Skeletal muscle satellite cell (primary cell): ENCODE measurements at regions not wholly inside any gene's neighbourhood (a gene's known extent, or its start where the extent isn't known, plus 50 kb on each side); places are given as distances from the start of the nearest gene placed in this dataset.

Experiments
- H3K27me3 ChIP-seq: 2 replicates; pipeline ENCODE4 v1.7.0; 2013; ENCODE audit warnings: low read length; ENCODE audit not compliant: control insufficient read depth, insufficient read depth
- H3K36me3 ChIP-seq: 2 replicates; pipeline ENCODE4 v1.7.0; 2013; ENCODE audit warnings: mild to moderate bottlenecking, control low read depth, low read length; ENCODE audit not compliant: insufficient read depth
- H3K4me1 ChIP-seq: 2 replicates; pipeline ENCODE4 v1.7.0; 2013; ENCODE audit warnings: low read length; ENCODE audit not compliant: control insufficient read depth, insufficient read depth
- H3K4me2 ChIP-seq: 2 replicates; pipeline ENCODE4 v1.7.0; 2013; ENCODE audit warnings: mild to moderate bottlenecking, low read length
- H3K4me3 ChIP-seq: 2 replicates; pipeline ENCODE4 v1.7.0; 2013; ENCODE audit warnings: low read length
- H3K9ac ChIP-seq: 2 replicates; pipeline ENCODE4 v1.7.0; 2013; ENCODE audit warnings: mild to moderate bottlenecking, low read depth, low read length, moderate library complexity
- H3K9me3 ChIP-seq: replicated peaks from 2 replicates; pipeline ENCODE4 v1.7.0; 2013; ENCODE audit warnings: mild to moderate bottlenecking, control low read depth, low read length

- Histone ChIP-seq H3K4me2 (no peak overlapping the region), H3K9ac (no peak overlapping the region), H3K4me3 (no peak overlapping the region), H3K4me1 (no peaks in the 10 kb centered on the region), H3K9me3 (no peaks in the 10 kb centered on the region), H3K36me3 (no peaks in the 10 kb centered on the region), H3K27me3 (no peaks in the 10 kb centered on the region)
These were observed 72.2 kb upstream of the DPT start for GRCh38 chr1:168801032-168801745.

GRCh38 chr1:168803806-168804510, 75.0 kb upstream of the DPT start:
- Histone ChIP-seq H3K27me3 (no peaks in the 10 kb centered on the region), H3K4me3 (no peak overlapping the region), H3K36me3 (no peaks in the 10 kb centered on the region), H3K9me3 (no peaks in the 10 kb centered on the region), H3K4me1 (no peaks in the 10 kb centered on the region), H3K9ac (no peak overlapping the region), H3K4me2 (no peak overlapping the region)

GRCh38 chr1:168806952-168807351, 77.9 kb upstream of the DPT start:
- Histone ChIP-seq H3K4me1 (no peaks in the 10 kb centered on the region), H3K27me3 (no peaks in the 10 kb centered on the region), H3K4me2 (no peak overlapping the region), H3K9ac (no peak overlapping the region), H3K9me3 (no peaks in the 10 kb centered on the region), H3K36me3 (no peaks in the 10 kb centered on the region), H3K4me3 (no peak overlapping the region)

DNA sequence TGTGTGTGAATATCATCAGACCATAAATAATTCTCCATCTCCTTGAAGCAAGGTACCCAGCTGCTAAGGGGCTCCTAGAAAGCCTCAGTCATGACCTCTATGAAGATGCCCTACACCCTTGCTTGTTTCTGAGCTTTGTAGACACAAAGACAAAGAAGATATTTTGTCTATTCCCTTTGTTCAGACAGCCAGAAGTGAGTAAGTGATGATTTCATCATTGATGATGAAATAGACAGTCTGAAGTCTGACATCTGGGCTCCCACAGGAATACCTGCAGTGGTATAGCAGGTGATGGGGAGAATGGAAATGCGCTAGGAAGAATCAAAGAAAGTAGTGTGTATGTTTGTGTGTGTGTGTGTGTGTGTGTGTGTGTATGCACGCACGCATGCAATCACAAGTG, 82.2 kb upstream of the DPT start:
- no peaks in the 10 kb centered on the region for H3K36me3 ChIP-seq
- H3K4me1 ChIP-seq = no peaks in the 10 kb centered on the region
- no peaks in the 10 kb centered on the region for H3K27me3 ChIP-seq
- H3K4me2 ChIP-seq = no peak overlapping the region
- no peak overlapping the region for H3K4me3 ChIP-seq
- H3K9ac ChIP-seq = no peak overlapping the region
- no peaks in the 10 kb centered on the region for H3K9me3 ChIP-seq

DNA sequence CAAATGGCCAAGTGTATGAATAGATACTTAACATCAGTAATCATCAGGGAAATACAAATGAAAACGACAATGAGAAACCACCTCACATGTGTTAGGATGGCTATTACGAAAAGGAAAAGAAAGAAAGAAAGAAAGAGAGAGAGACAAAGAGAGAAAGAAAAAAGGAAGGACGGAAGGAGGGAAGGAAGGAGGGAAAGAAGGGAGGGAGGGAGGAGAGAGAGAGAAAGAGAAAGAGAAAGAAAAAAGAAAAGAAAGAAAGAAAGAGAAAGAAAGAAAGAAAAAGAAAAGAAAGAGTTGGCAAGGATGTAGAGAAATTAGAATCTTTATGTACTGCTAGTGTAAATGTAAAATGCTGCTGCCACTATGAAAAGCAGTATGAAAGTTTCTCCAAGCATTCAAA, 90.7 kb upstream of the DPT start:
- H3K9me3 ChIP-seq = no peaks in the 10 kb centered on the region
- H3K36me3 ChIP-seq = no peaks in the 10 kb centered on the region
- no peaks in the 10 kb centered on the region for H3K4me1 ChIP-seq
- H3K4me2 ChIP-seq = no peak overlapping the region
- H3K27me3 ChIP-seq = no peaks in the 10 kb centered on the region
- no peak overlapping the region for H3K9ac ChIP-seq
- H3K4me3 ChIP-seq = no peak overlapping the region

GRCh38 chr1:168821434-168821833, 92.4 kb upstream of the DPT start:
- Histone ChIP-seq H3K27me3 (no peaks in the 10 kb centered on the region), H3K4me1 (no peaks in the 10 kb centered on the region), H3K36me3 (no peaks in the 10 kb centered on the region), H3K9me3 (no peaks in the 10 kb centered on the region), H3K9ac (no peak overlapping the region), H3K4me2 (no peak overlapping the region), H3K4me3 (no peak overlapping the region)

DNA sequence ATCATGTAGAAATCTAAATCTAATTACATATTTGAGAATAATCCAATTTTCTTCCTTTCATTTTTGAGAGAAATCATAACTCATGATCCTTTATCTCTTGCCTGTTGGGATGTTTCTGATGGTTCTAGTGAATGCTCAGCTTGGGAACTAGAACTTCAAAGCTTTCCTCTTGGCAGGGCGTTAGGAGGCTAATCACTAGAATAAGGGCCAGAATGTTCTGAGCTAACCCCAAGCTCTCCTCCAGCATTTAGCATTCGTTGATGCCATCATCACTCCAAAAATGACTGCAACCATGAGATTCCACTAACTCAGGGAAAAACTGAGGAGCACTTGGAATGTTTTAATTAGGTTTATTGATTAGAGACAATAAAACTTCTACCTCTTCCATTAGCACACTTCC, 93.9 kb upstream of the DPT start:
- Histone ChIP-seq H3K4me1 (no peaks in the 10 kb centered on the region), H3K27me3 (no peaks in the 10 kb centered on the region), H3K9ac (no peak overlapping the region), H3K9me3 (no peaks in the 10 kb centered on the region), H3K4me2 (no peak overlapping the region), H3K36me3 (no peaks in the 10 kb centered on the region), H3K4me3 (no peak overlapping the region)

DNA sequence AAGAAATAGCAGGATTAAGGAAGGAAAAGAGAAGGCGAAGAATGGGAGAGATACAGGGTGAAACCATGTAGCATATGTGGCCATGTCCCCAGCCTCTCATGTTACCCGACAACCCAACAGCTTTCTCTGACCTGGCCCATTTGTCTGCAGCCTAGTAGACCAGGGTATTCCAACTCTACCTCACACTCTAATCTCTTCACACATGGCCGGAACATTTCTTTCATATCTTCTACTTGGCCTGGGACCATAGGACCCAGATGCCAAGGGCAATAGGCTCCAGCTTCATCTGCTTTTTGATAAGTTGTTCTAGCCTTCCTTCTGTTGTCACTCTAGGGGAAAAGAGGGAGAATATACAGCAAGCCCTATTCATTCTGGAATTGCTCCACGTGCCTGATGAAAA, 95.0 kb upstream of the DPT start:
- H3K9ac ChIP-seq = no peak overlapping the region
- H3K4me2 ChIP-seq = no peak overlapping the region
- H3K36me3 ChIP-seq = no peaks in the 10 kb centered on the region
- H3K4me3 ChIP-seq = no peak overlapping the region
- H3K9me3 ChIP-seq = no peaks in the 10 kb centered on the region
- no peaks in the 10 kb centered on the region for H3K4me1 ChIP-seq
- no peaks in the 10 kb centered on the region for H3K27me3 ChIP-seq

- H3K9ac ChIP-seq = no peak overlapping the region
- H3K36me3 ChIP-seq = no peaks in the 10 kb centered on the region
- H3K4me2 ChIP-seq = no peak overlapping the region
- H3K4me3 ChIP-seq = no peak overlapping the region
- no peaks in the 10 kb centered on the region for H3K4me1 ChIP-seq
- no peaks in the 10 kb centered on the region for H3K27me3 ChIP-seq
- no peaks in the 10 kb centered on the region for H3K9me3 ChIP-seq
These were observed 95.5 kb upstream of the DPT start for GRCh38 chr1:168824418-168825065.

- no peak overlapping the region for H3K4me3 ChIP-seq
- H3K36me3 ChIP-seq = no peaks in the 10 kb centered on the region
- H3K27me3 ChIP-seq = no peaks in the 10 kb centered on the region
- H3K9ac ChIP-seq = no peak overlapping the region
- H3K4me2 ChIP-seq = no peak overlapping the region
- H3K9me3 ChIP-seq = no peaks in the 10 kb centered on the region
- no peaks in the 10 kb centered on the region for H3K4me1 ChIP-seq
These were observed 96.1 kb upstream of the DPT start for GRCh38 chr1:168825129-168825528.

- H3K36me3 ChIP-seq = no peaks in the 10 kb centered on the region
- H3K9me3 ChIP-seq = no peaks in the 10 kb centered on the region
These were observed 96.8 kb upstream of the DPT start for GRCh38 chr1:168825820-168826219.

More at GRCh38 chr1:168825820-168826219, 96.8 kb upstream of the DPT start:
- Histone ChIP-seq H3K4me2 (no peak overlapping the region), H3K9ac (no peak overlapping the region), H3K4me1 (no peaks in the 10 kb centered on the region), H3K4me3 (no peak overlapping the region), H3K27me3 (no peaks in the 10 kb centered on the region)
